ENCODE measurements at regions not wholly inside any gene's neighbourhood (a gene's known extent, or its start where the extent isn't known, plus 50 kb on each side); places are given as distances from the start of the nearest gene placed in this dataset.

- Histone ChIP-seq H3K79me2 (ENCODE audit: insufficient read depth, low read length) (no peaks in the 10 kb centered on the region), H3K9me3 (ENCODE audit: insufficient read depth, low read length) (no peaks in the 10 kb centered on the region), H2AFZ (ENCODE audit: low read depth, low read length, severe bottlenecking) (no peak overlapping the region), H4K20me1 (ENCODE audit: low read depth, low read length) (no peaks in the 10 kb centered on the region), H3K9ac (ENCODE audit: low read length) (no peak overlapping the region), H3F3A (ENCODE audit: insufficient read depth) (no peaks in the 10 kb centered on the region), H3K4me2 (ENCODE audit: low read depth, low read length, poor library complexity, severe bottlenecking) (no peak overlapping the region), H3K9me2 (replicated peaks; ENCODE audit: insufficient read depth, low read length) (no peaks in the 10 kb centered on the region), H3K36me3 (ENCODE audit: low read length) (no peaks in the 10 kb centered on the region), H3K27ac (ENCODE audit: low read depth, low read length) (no peak overlapping the region), H3K27me3 (ENCODE audit: low read length) (no peaks in the 10 kb centered on the region), H3K4me3 (ENCODE audit: insufficient read depth, low read length, poor library complexity, severe bottlenecking) (no peak overlapping the region)
- TF ChIP-seq CTCF (IDR thresholded peaks at IDR 0.05; ENCODE audit: insufficient read depth, low read length, poor library complexity, severe bottlenecking) (no peak), EZH2phosphoT487 (conservative IDR thresholded peaks at IDR 0.05; ENCODE audit: low read length) (no peak)
These were observed 60.2 kb upstream of the HUWE1 start for GRCh38 chrX:53746718-53747117.

GRCh38 chrX:53743244-53743643, 56.7 kb upstream of the HUWE1 start:
- no peaks in the 10 kb centered on the region for H3K27me3 ChIP-seq (ENCODE audit: low read length)
- no peaks in the 10 kb centered on the region for H4K20me1 ChIP-seq (ENCODE audit: low read depth, low read length)
- H3K9me3 ChIP-seq (ENCODE audit: insufficient read depth, low read length), result no peaks in the 10 kb centered on the region

GRCh38 chrX:53738370-53738906, 51.9 kb upstream of the HUWE1 start:
- no peaks in the 10 kb centered on the region for H3K27me3 ChIP-seq (ENCODE audit: low read length)
- no peaks in the 10 kb centered on the region for H3K79me2 ChIP-seq (ENCODE audit: insufficient read depth, low read length)
- no peaks in the 10 kb centered on the region for H4K20me1 ChIP-seq (ENCODE audit: low read depth, low read length)
- no peak overlapping the region for H3K4me3 ChIP-seq (ENCODE audit: insufficient read depth, low read length, poor library complexity, severe bottlenecking)
- no peaks in the 10 kb centered on the region for H3K36me3 ChIP-seq (ENCODE audit: low read length)
- no peak overlapping the region for H3K27ac ChIP-seq (ENCODE audit: low read depth, low read length)
- no peak overlapping the region for H2AFZ ChIP-seq (ENCODE audit: low read depth, low read length, severe bottlenecking)
- no peak overlapping the region for H3K4me2 ChIP-seq (ENCODE audit: low read depth, low read length, poor library complexity, severe bottlenecking)
- H3K9ac ChIP-seq (ENCODE audit: low read length), result no peak overlapping the region
- no peaks in the 10 kb centered on the region for H3F3A ChIP-seq (ENCODE audit: insufficient read depth)
- TF ChIP-seq CTCF (IDR thresholded peaks at IDR 0.05; ENCODE audit: insufficient read depth, low read length, poor library complexity, severe bottlenecking) (no peak), EZH2phosphoT487 (conservative IDR thresholded peaks at IDR 0.05; ENCODE audit: low read length) (no peak)
- no peaks in the 10 kb centered on the region for H3K9me3 ChIP-seq (ENCODE audit: insufficient read depth, low read length)
- no peaks in the 10 kb centered on the region for H3K9me2 ChIP-seq (replicated peaks; ENCODE audit: insufficient read depth, low read length)

More at GRCh38 chrX:53743244-53743643, 56.7 kb upstream of the HUWE1 start:
- no peak overlapping the region for H3K9ac ChIP-seq (ENCODE audit: low read length)
- H3K27ac ChIP-seq (ENCODE audit: low read depth, low read length), result no peak overlapping the region
- H3K4me3 ChIP-seq (ENCODE audit: insufficient read depth, low read length, poor library complexity, severe bottlenecking), result no peak overlapping the region
- no peaks in the 10 kb centered on the region for H3K9me2 ChIP-seq (replicated peaks; ENCODE audit: insufficient read depth, low read length)
- no peaks in the 10 kb centered on the region for H3F3A ChIP-seq (ENCODE audit: insufficient read depth)
- no peak for TF ChIP-seq CTCF (IDR thresholded peaks at IDR 0.05; ENCODE audit: insufficient read depth, low read length, poor library complexity, severe bottlenecking)
- no peak for TF ChIP-seq EZH2phosphoT487 (conservative IDR thresholded peaks at IDR 0.05; ENCODE audit: low read length)
- H2AFZ ChIP-seq (ENCODE audit: low read depth, low read length, severe bottlenecking), result no peak overlapping the region
- H3K4me2 ChIP-seq (ENCODE audit: low read depth, low read length, poor library complexity, severe bottlenecking), result no peak overlapping the region
- H3K36me3 ChIP-seq (ENCODE audit: low read length), result no peaks in the 10 kb centered on the region
- no peaks in the 10 kb centered on the region for H3K79me2 ChIP-seq (ENCODE audit: insufficient read depth, low read length)
